GM21737 (cell line): ENCODE measurements at regions not wholly inside any gene's neighbourhood (a gene's known extent, or its start where the extent isn't known, plus 50 kb on each side); places are given as distances from the start of the nearest gene placed in this dataset.
"Not testable (repeated sequence)": the region's sequence is repeated elsewhere in the genome, so short reads cannot be mapped to it uniquely, and the experiment has no call there.

Experiments
- ATAC-seq: cut with Tn5 transposase; IDR thresholded peaks from one replicate; pipeline ENCODE4 v1.9.1; 2021; ENCODE audit warnings: mild to moderate bottlenecking, moderate library complexity; ENCODE audit not compliant: unreplicated experiment

GRCh38 chr11:37500425-37500824, 902.4 kb upstream of the RAG2 start:
- no peak for ATAC-seq

- no peak for ATAC-seq
Observed at GRCh38 chr11:37497326-37497725, 899.3 kb upstream of the RAG2 start.

GRCh38 chr11:37496201-37496600, 898.2 kb upstream of the RAG2 start:
- no peak for ATAC-seq

- no peak for ATAC-seq
Observed at GRCh38 chr11:37484298-37484697, 886.3 kb upstream of the RAG2 start.

- ATAC-seq, result no peak
Observed at GRCh38 chr11:37483761-37484160, 885.7 kb upstream of the RAG2 start.

GRCh38 chr11:37474889-37475288, 876.9 kb upstream of the RAG2 start:
- no peak for ATAC-seq

GRCh38 chr11:37468344-37468743, 870.3 kb upstream of the RAG2 start:
- no peak for ATAC-seq

- ATAC-seq, result no peak
Observed at GRCh38 chr11:37465221-37465620, 867.2 kb upstream of the RAG2 start.

GRCh38 chr11:37459456-37459855, 861.4 kb upstream of the RAG2 start:
- no peak for ATAC-seq

- no peak for ATAC-seq
Observed at GRCh38 chr11:37456746-37457145, 858.7 kb upstream of the RAG2 start.

- no peak for ATAC-seq
Observed at GRCh38 chr11:37451903-37452302, 853.9 kb upstream of the RAG2 start.

- no peak for ATAC-seq
Observed at GRCh38 chr11:37450613-37451012, 852.6 kb upstream of the RAG2 start.

GRCh38 chr11:37449146-37449545, 851.1 kb upstream of the RAG2 start:
- ATAC-seq, result no peak

- ATAC-seq, result no peak
Observed at GRCh38 chr11:37442576-37442975, 844.5 kb upstream of the RAG2 start.

GRCh38 chr11:37431633-37432230, 833.7 kb upstream of the RAG2 start:
- not testable (repeated sequence) for ATAC-seq

GRCh38 chr11:37430966-37431632, 833.1 kb upstream of the RAG2 start:
- ATAC-seq, result not testable (repeated sequence)

- ATAC-seq, result no peak
Observed at GRCh38 chr11:37422511-37422910, 824.5 kb upstream of the RAG2 start.

- ATAC-seq, result no peak
Observed at GRCh38 chr11:37411289-37411688, 813.3 kb upstream of the RAG2 start.

- ATAC-seq, result no peak
Observed at GRCh38 chr11:37409124-37409523, 811.1 kb upstream of the RAG2 start.

GRCh38 chr11:37407461-37407860, 809.4 kb upstream of the RAG2 start:
- ATAC-seq, result no peak

GRCh38 chr11:37406651-37407050, 808.6 kb upstream of the RAG2 start:
- ATAC-seq, result no peak

- ATAC-seq, result no peak
Observed at GRCh38 chr11:37404231-37404630, 806.2 kb upstream of the RAG2 start.

GRCh38 chr11:37402663-37403062, 804.6 kb upstream of the RAG2 start:
- no peak for ATAC-seq
